HCT116 (cell line): ENCODE measurements at regions not wholly inside any gene's neighbourhood (a gene's known extent, or its start where the extent isn't known, plus 50 kb on each side); places are given as distances from the start of the nearest gene placed in this dataset.

Experiments
- ATAC-seq: fragments of 200-7000 bp; cut with Tn5 transposase; 2 replicates; pipeline ENCODE4 v1.9.1; 2020; ENCODE audit warnings: mild to moderate bottlenecking, moderate library complexity
- BruUV-seq: library from RNA; stranded (reverse); fragments of 400-500 nt; replicated peaks from 2 replicates; lab custom pipeline; 2021; lab: Mats Ljungman, UMichigan
- CTCF ChIA-PET: fragments of 300-600 bp; sonication (Branson Sonifier 250); formaldehyde crosslinking; loops from one replicate; lab custom pipeline; 2021; ENCODE audit warnings: antibody characterized with exemption; lab: Charles Lee
- POLR2A ChIA-PET: fragments of 300-600, 350-600 bp; sonication (Branson Sonifier 250); formaldehyde crosslinking; loops from one replicate; lab custom pipeline; 2021; ENCODE audit warnings: antibody characterized with exemption; lab: Charles Lee
- RAD21 ChIA-PET, 2 experiments: fragments of 300-600 bp; sonication (Branson Sonifier 250); formaldehyde crosslinking; loops; one replicate each; lab custom pipeline; 2023; ENCODE audit warnings: low total read pairs in 2 of 2; ENCODE audit not compliant: uncharacterized antibody in 2 of 2, unreplicated experiment in 2 of 2, low non-redundant PET in 1 of 2; lab: Charles Lee
- DNase-seq: peaks from one replicate; pipeline ENCODE4 v3.0.0-alpha.2; 2010; ENCODE audit warnings: low read depth, low spot score
- H2AFZ ChIP-seq: fragments of 200-600 bp; shearing (Covaris generic), sonication (generic); 2 replicates; pipeline ENCODE4 v1.6.1; 2017; ENCODE audit warnings: low read depth, mixed run types, mixed read lengths, antibody characterized with exemption, low read length; ENCODE audit not compliant: poor library complexity, severe bottlenecking
- H3K27ac ChIP-seq: 2 replicates; pipeline ENCODE4 v1.5.1; 2012; ENCODE audit warnings: low read depth, low read length
- H3K27me3 ChIP-seq: fragments of 200-600 bp; sonication (generic); 2 replicates; pipeline ENCODE4 v1.6.1; 2016; ENCODE audit warnings: mixed run types, low read length, mixed read lengths; ENCODE audit not compliant: insufficient read depth
- H3K36me3 ChIP-seq, 2 experiments: fragments of 200-500 bp in 1 of 2; fragments of 200-600 bp in 1 of 2; sonication (Bioruptor generic) in 1 of 2; sonication (generic) in 1 of 2; 2 replicates each; pipeline versions ENCODE4 v1.5.1 to v1.6.1; 2014 to 2016; ENCODE audit warnings: low read length in 2 of 2, inconsistent platforms in 1 of 2, mixed read lengths in 1 of 2, mixed run types in 1 of 2; ENCODE audit not compliant: insufficient read depth in 2 of 2, control insufficient read depth in 1 of 2
- H3K4me1 ChIP-seq, 2 experiments: fragments of 200-600 bp in 1 of 2; sonication (generic) in 1 of 2; 2 replicates each; pipeline versions ENCODE4 v1.5.1 to v1.6.1; 2012 to 2017; ENCODE audit warnings: low read length in 2 of 2, inconsistent platforms in 1 of 2, mild to moderate bottlenecking in 1 of 2, mixed read lengths in 1 of 2, mixed run types in 1 of 2, moderate library complexity in 1 of 2; ENCODE audit not compliant: insufficient read depth in 2 of 2, control insufficient read depth in 1 of 2
- H3K4me2 ChIP-seq: fragments of 200-600 bp; sonication (generic); 2 replicates; pipeline ENCODE4 v1.6.1; 2017; ENCODE audit warnings: mixed run types, low read length, mixed read lengths
- H3K4me3 ChIP-seq, 2 experiments: fragments of 200-600 bp in 1 of 2; sonication (generic) in 1 of 2; replicated peaks in 1 of 2; 2 replicates each; pipeline ENCODE4 v1.5.1; 2011 to 2016; ENCODE audit warnings: low read length in 2 of 2, control low read depth in 1 of 2, low read depth in 1 of 2, mild to moderate bottlenecking in 1 of 2, mixed read lengths in 1 of 2, mixed run types in 1 of 2
- H3K79me2 ChIP-seq: fragments of 200-600 bp; sonication (generic); 2 replicates; pipeline ENCODE4 v1.6.1; 2017; ENCODE audit warnings: mild to moderate bottlenecking, mixed run types, low read length, moderate library complexity, mixed read lengths; ENCODE audit not compliant: insufficient read depth
- H3K9ac ChIP-seq: fragments of 200-600 bp; sonication (generic); 2 replicates; pipeline ENCODE4 v1.6.1; 2016; ENCODE audit warnings: low read length, mixed read lengths
- H3K9me2 ChIP-seq: fragments of 200-600 bp; sonication (generic), shearing (Covaris generic); 2 replicates; pipeline ENCODE4 v1.6.1; 2017; ENCODE audit warnings: mixed run types, mild to moderate bottlenecking, moderate library complexity; ENCODE audit not compliant: insufficient read depth
- H3K9me3 ChIP-seq, 2 experiments: fragments of 200-500 bp in 1 of 2; fragments of 200-600 bp in 1 of 2; sonication (Bioruptor generic) in 1 of 2; sonication (generic) in 1 of 2; 2 replicates each; pipeline ENCODE4 v1.6.1; 2014 to 2017; ENCODE audit warnings: low read length in 2 of 2, mixed read lengths in 2 of 2, inconsistent platforms in 1 of 2, low read depth in 1 of 2, mild to moderate bottlenecking in 1 of 2, mixed run types in 1 of 2, moderate library complexity in 1 of 2; ENCODE audit not compliant: control insufficient read depth in 1 of 2, insufficient read depth in 1 of 2
- H4K20me1 ChIP-seq: fragments of 200-600 bp; sonication (generic), shearing (Covaris generic); 2 replicates; pipeline ENCODE4 v1.6.1; 2017; ENCODE audit warnings: mixed run types, mild to moderate bottlenecking, moderate library complexity; ENCODE audit not compliant: insufficient read depth
- CBX3 ChIP-seq: IDR thresholded peaks from 2 replicates; pipeline ENCODE4 v1.6.1; 2012; ENCODE audit warnings: low read depth
- CEBPB ChIP-seq: IDR thresholded peaks from 2 replicates; pipeline ENCODE4 v1.6.1; 2012; ENCODE audit warnings: low read depth
- EGR1 ChIP-seq: IDR thresholded peaks from 2 replicates; pipeline ENCODE4 v1.6.1; 2012; ENCODE audit warnings: low read depth
- ELF1 ChIP-seq: IDR thresholded peaks from 2 replicates; pipeline ENCODE4 v1.6.1; 2012; ENCODE audit warnings: low read depth, borderline replicate concordance
- EZH2 ChIP-seq: fragments of 200-600 bp; sonication (generic); IDR thresholded peaks from 2 replicates; pipeline ENCODE4 v1.6.1; 2017; ENCODE audit warnings: antibody characterized with exemption, mixed run types
- EZH2phosphoT487 ChIP-seq: fragments of 200-600 bp; IDR thresholded peaks from 2 replicates; pipeline ENCODE4 v1.6.1; 2018; ENCODE audit warnings: antibody characterized with exemption, borderline replicate concordance
- FOSL1 ChIP-seq: IDR thresholded peaks from 2 replicates; pipeline ENCODE4 v1.6.1; 2012; ENCODE audit warnings: low read depth
- JUND ChIP-seq: IDR thresholded peaks from 2 replicates; pipeline ENCODE4 v1.6.1; 2012
- RAD21 ChIP-seq: IDR thresholded peaks from 2 replicates; pipeline ENCODE4 v1.6.1; 2012; ENCODE audit warnings: low read depth, mild to moderate bottlenecking
- SIN3A ChIP-seq: IDR thresholded peaks from 2 replicates; pipeline ENCODE4 v1.6.1; 2012; ENCODE audit warnings: low read depth
- SRF ChIP-seq: IDR thresholded peaks from 2 replicates; pipeline ENCODE4 v1.6.1; 2012; ENCODE audit warnings: low read depth
- TCF7L2 ChIP-seq: IDR thresholded peaks from 2 replicates; pipeline ENCODE4 v1.7.0; 2011; ENCODE audit warnings: borderline replicate concordance, inconsistent platforms; ENCODE audit not compliant: insufficient read depth, insufficient read length; ENCODE audit errors: extremely low read depth
- YY1 ChIP-seq: IDR thresholded peaks from 2 replicates; pipeline ENCODE4 v1.6.1; 2011; ENCODE audit warnings: low read length, low read depth, moderate library complexity, mild to moderate bottlenecking; ENCODE audit not compliant: insufficient replicate concordance; ENCODE audit errors: extremely low read depth
- ZFX ChIP-seq: fragments of 450-650 bp; IDR thresholded peaks from 2 replicates; pipeline ENCODE4 v1.6.1; 2017
- intact Hi-C: fragments of 100-400 bp; cut with micrococcal nuclease; formaldehyde crosslinking; loops from 2 replicates; pipeline ENCODE4 v1.10.0; 2022
- TF ChIP-seq, protein P1 (sequence below): IDR thresholded peaks from 2 replicates; pipeline ENCODE4 v1.6.1; 2012; ENCODE audit warnings: low read depth
- TF ChIP-seq, protein P2 (sequence below): IDR thresholded peaks from 2 replicates; pipeline ENCODE4 v1.6.1; 2011; ENCODE audit warnings: mild to moderate bottlenecking, low read length, moderate library complexity; ENCODE audit not compliant: insufficient replicate concordance; ENCODE audit errors: extremely low read depth
- TF ChIP-seq, protein P3 (sequence below): IDR thresholded peaks from 2 replicates; pipeline ENCODE4 v1.6.1; 2012
- TF ChIP-seq, protein P4 (sequence below): IDR thresholded peaks from 2 replicates; pipeline ENCODE4 v1.6.1; 2012

DNA sequence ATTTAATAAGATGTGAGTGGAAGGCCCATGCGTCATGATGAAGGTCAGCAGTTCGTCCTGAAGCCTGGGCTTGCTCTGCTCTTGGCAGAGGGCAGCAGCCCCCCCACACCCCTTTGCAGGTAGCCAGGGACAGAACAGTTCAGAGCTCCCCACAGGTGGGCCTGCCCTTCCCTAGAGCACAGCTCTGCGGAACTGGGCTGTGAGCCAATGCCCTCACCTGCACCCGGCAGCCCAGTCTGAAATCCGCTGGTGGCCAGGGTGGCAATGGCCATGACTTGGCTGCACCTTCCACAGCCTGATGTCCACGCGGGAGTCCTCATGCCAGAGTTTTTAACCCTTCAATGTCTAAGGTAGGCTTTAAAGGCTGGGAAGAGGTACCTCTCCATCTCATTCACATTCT is 136.7 kb downstream of the ACKR3 start:
- POLR2A ChIA-PET = no interaction called here
- Histone ChIP-seq H3K27ac (no peak overlapping the region), H4K20me1 (no peaks in the 10 kb centered on the region), H3K9me2 (no peaks in the 10 kb centered on the region), H2AFZ (no peak overlapping the region), H3K9ac (no peak overlapping the region), H3K79me2 (no peaks in the 10 kb centered on the region), H3K4me3 (no peak overlapping the region), H3K27me3 (no peaks in the 10 kb centered on the region), H3K9me3 (no peaks in the 10 kb centered on the region), H3K36me3 (no peaks in the 10 kb centered on the region), H3K4me2 (no peak overlapping the region), H3K4me1 (no peaks in the 10 kb centered on the region)
- CTCF ChIA-PET = no interaction called here
- no TSS peak for BruUV-seq
- no peak for DNase-seq
- TF ChIP-seq EZH2 = no peak
- ATAC-seq = no peak
- RAD21 ChIA-PET = no interaction called here
- intact Hi-C loops = no loop called here

DNA sequence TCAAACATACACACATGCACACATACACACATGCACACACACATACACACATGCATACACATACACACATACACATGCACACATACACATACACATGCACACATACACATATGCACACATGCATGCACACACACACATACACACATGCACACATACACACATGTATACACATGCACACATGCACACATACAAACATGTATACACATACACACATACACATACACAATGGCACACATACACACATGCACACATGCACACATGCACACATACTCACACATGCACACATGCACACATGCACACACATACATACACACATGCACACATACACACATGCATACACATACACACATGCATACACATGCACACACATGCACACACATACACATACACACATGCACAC is 137.2 kb downstream of the ACKR3 start:
- Histone ChIP-seq H3K4me2 (no peak overlapping the region), H2AFZ (no peak overlapping the region), H3K27ac (no peak overlapping the region), H4K20me1 (no peaks in the 10 kb centered on the region), H3K9ac (no peak overlapping the region), H3K9me2 (no peaks in the 10 kb centered on the region), H3K4me1 (no peaks in the 10 kb centered on the region), H3K27me3 (no peaks in the 10 kb centered on the region), H3K79me2 (no peaks in the 10 kb centered on the region), H3K9me3 (no peaks in the 10 kb centered on the region), H3K36me3 (no peaks in the 10 kb centered on the region), H3K4me3 (no peak overlapping the region)
- intact Hi-C loops = no loop called here
- ChIA-PET CTCF (no interaction called here), POLR2A (no interaction called here), RAD21 (no interaction called here)
- no TSS peak for BruUV-seq
- ATAC-seq = no peak
- DNase-seq = no peak
- TF ChIP-seq, protein P1, sequence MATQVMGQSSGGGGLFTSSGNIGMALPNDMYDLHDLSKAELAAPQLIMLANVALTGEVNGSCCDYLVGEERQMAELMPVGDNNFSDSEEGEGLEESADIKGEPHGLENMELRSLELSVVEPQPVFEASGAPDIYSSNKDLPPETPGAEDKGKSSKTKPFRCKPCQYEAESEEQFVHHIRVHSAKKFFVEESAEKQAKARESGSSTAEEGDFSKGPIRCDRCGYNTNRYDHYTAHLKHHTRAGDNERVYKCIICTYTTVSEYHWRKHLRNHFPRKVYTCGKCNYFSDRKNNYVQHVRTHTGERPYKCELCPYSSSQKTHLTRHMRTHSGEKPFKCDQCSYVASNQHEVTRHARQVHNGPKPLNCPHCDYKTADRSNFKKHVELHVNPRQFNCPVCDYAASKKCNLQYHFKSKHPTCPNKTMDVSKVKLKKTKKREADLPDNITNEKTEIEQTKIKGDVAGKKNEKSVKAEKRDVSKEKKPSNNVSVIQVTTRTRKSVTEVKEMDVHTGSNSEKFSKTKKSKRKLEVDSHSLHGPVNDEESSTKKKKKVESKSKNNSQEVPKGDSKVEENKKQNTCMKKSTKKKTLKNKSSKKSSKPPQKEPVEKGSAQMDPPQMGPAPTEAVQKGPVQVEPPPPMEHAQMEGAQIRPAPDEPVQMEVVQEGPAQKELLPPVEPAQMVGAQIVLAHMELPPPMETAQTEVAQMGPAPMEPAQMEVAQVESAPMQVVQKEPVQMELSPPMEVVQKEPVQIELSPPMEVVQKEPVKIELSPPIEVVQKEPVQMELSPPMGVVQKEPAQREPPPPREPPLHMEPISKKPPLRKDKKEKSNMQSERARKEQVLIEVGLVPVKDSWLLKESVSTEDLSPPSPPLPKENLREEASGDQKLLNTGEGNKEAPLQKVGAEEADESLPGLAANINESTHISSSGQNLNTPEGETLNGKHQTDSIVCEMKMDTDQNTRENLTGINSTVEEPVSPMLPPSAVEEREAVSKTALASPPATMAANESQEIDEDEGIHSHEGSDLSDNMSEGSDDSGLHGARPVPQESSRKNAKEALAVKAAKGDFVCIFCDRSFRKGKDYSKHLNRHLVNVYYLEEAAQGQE = no peak
- TF ChIP-seq EZH2phosphoT487 = no peak
- TF ChIP-seq TCF7L2 = no peak
- TF ChIP-seq JUND = no peak
- TF ChIP-seq, protein P2, sequence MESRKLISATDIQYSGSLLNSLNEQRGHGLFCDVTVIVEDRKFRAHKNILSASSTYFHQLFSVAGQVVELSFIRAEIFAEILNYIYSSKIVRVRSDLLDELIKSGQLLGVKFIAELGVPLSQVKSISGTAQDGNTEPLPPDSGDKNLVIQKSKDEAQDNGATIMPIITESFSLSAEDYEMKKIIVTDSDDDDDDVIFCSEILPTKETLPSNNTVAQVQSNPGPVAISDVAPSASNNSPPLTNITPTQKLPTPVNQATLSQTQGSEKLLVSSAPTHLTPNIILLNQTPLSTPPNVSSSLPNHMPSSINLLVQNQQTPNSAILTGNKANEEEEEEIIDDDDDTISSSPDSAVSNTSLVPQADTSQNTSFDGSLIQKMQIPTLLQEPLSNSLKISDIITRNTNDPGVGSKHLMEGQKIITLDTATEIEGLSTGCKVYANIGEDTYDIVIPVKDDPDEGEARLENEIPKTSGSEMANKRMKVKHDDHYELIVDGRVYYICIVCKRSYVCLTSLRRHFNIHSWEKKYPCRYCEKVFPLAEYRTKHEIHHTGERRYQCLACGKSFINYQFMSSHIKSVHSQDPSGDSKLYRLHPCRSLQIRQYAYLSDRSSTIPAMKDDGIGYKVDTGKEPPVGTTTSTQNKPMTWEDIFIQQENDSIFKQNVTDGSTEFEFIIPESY = no peak
- no peak for TF ChIP-seq SRF
- no peak for TF ChIP-seq FOSL1
- TF ChIP-seq, protein P3, sequence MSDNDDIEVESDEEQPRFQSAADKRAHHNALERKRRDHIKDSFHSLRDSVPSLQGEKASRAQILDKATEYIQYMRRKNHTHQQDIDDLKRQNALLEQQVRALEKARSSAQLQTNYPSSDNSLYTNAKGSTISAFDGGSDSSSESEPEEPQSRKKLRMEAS = no peak
- TF ChIP-seq SIN3A = no peak
- TF ChIP-seq EGR1 = no peak
- no peak for TF ChIP-seq CEBPB
- no peak for TF ChIP-seq RAD21
- TF ChIP-seq EZH2 = no peak
- no peak for TF ChIP-seq ELF1
- no peak for TF ChIP-seq CBX3
- TF ChIP-seq, protein P4, sequence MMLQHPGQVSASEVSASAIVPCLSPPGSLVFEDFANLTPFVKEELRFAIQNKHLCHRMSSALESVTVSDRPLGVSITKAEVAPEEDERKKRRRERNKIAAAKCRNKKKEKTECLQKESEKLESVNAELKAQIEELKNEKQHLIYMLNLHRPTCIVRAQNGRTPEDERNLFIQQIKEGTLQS = no peak
- TF ChIP-seq YY1 = no peak
- TF ChIP-seq ZFX = no peak
